ENCODE measurements at regions not wholly inside any gene's neighbourhood (a gene's known extent, or its start where the extent isn't known, plus 50 kb on each side); places are given as distances from the start of the nearest gene placed in this dataset.

- TF ChIP-seq TAF1 (IDR thresholded peaks at IDR 0.05; ENCODE audit: low read depth, low read length) (no peak), POLR2AphosphoS5 (IDR thresholded peaks at IDR 0.05; ENCODE audit: low read depth, low read length) (no peak), POLR2A (IDR thresholded peaks at IDR 0.05; ENCODE audit: low read depth, low read length) (no peak), POU2F2 (IDR thresholded peaks at IDR 0.05; ENCODE audit: low read depth, low read length) (no peak)
These were observed 660.6 kb upstream of the NR3C2 start for GRCh38 chr4:149102765-149103164.
